ENCODE measurements at regions not wholly inside any gene's neighbourhood (a gene's known extent, or its start where the extent isn't known, plus 50 kb on each side); places are given as distances from the start of the nearest gene placed in this dataset.

GRCh38 chr4:14066979-14067378, 439.5 kb upstream of the BOD1L1 start:
- no peaks in the 10 kb centered on the region for H3K4me1 ChIP-seq
- no peak overlapping the region for H3K4me3 ChIP-seq
- no peak overlapping the region for H3K27ac ChIP-seq
- H3K9me3 ChIP-seq: peaks cover 0 to 7% (median 0%) of the 10 kb centered on the region in 3 donors
- no peak for DNase-seq
- intact Hi-C loops (cut with DNase I; ENCODE audit: low total_unique reads): no loop called here
- no peaks in the 10 kb centered on the region for H3K36me3 ChIP-seq
- no peak for TF ChIP-seq CTCF (IDR thresholded peaks at IDR 0.05)
- H3K27me3 ChIP-seq: no peaks in the 10 kb centered on the region

GRCh38 chr4:14069886-14070285, 442.4 kb upstream of the BOD1L1 start:
- Histone ChIP-seq H3K36me3 (no peaks in the 10 kb centered on the region), H3K4me3 (no peak overlapping the region), H3K9me3 (peaks cover 0 to 24% (median 9%) of the 10 kb centered on the region in 3 donors), H3K27ac (no peak overlapping the region), H3K4me1 (no peaks in the 10 kb centered on the region), H3K27me3 (no peaks in the 10 kb centered on the region)
- no peak for DNase-seq
- intact Hi-C loops (cut with DNase I; ENCODE audit: low total_unique reads): no loop called here
- TF ChIP-seq CTCF (IDR thresholded peaks at IDR 0.05): no peak

GRCh38 chr4:14070289-14070880, 442.9 kb upstream of the BOD1L1 start:
- peaks cover 0 to 24% (median 9%) of the 10 kb centered on the region in 3 donors for H3K9me3 ChIP-seq
- no peak for DNase-seq
- H3K36me3 ChIP-seq: no peaks in the 10 kb centered on the region
- intact Hi-C loops (cut with DNase I; ENCODE audit: low total_unique reads): no loop called here
- TF ChIP-seq CTCF (IDR thresholded peaks at IDR 0.05): no peak
- H3K27ac ChIP-seq: no peak overlapping the region
- H3K4me1 ChIP-seq: no peaks in the 10 kb centered on the region
- no peaks in the 10 kb centered on the region for H3K27me3 ChIP-seq
- H3K4me3 ChIP-seq: no peak overlapping the region

GRCh38 chr4:14072506-14072905, 445.0 kb upstream of the BOD1L1 start:
- intact Hi-C loops (cut with DNase I; ENCODE audit: low total_unique reads): no loop called here
- TF ChIP-seq CTCF (IDR thresholded peaks at IDR 0.05): no peak
- Histone ChIP-seq H3K4me3 (no peak overlapping the region), H3K27ac (no peak overlapping the region), H3K4me1 (no peaks in the 10 kb centered on the region), H3K9me3 (peaks cover 0 to 24% (median 9%) of the 10 kb centered on the region in 3 donors), H3K27me3 (no peaks in the 10 kb centered on the region), H3K36me3 (no peaks in the 10 kb centered on the region)
- DNase-seq: no peak

GRCh38 chr4:14076776-14077175, 449.3 kb upstream of the BOD1L1 start:
- intact Hi-C loops (cut with DNase I; ENCODE audit: low total_unique reads): no loop called here
- H3K36me3 ChIP-seq: no peaks in the 10 kb centered on the region
- no peak for TF ChIP-seq CTCF (IDR thresholded peaks at IDR 0.05)
- H3K4me3 ChIP-seq: no peak overlapping the region
- peaks cover 0 to 19% (median 9%) of the 10 kb centered on the region in 3 donors for H3K9me3 ChIP-seq
- DNase-seq: no peak
- no peak overlapping the region for H3K27ac ChIP-seq
- no peaks in the 10 kb centered on the region for H3K27me3 ChIP-seq
- H3K4me1 ChIP-seq: no peaks in the 10 kb centered on the region

GRCh38 chr4:14078326-14078725, 450.8 kb upstream of the BOD1L1 start:
- Histone ChIP-seq H3K4me3 (no peak overlapping the region), H3K4me1 (no peaks in the 10 kb centered on the region), H3K9me3 (peaks cover 0 to 4% (median 0%) of the 10 kb centered on the region in 3 donors), H3K27ac (no peak overlapping the region), H3K36me3 (no peaks in the 10 kb centered on the region), H3K27me3 (no peaks in the 10 kb centered on the region)
- TF ChIP-seq CTCF (IDR thresholded peaks at IDR 0.05): no peak
- no peak for DNase-seq
- intact Hi-C loops (cut with DNase I; ENCODE audit: low total_unique reads): no loop called here

All from tibial artery (tissue), 4 donors.